ENCODE measurements at regions not wholly inside any gene's neighbourhood (a gene's known extent, or its start where the extent isn't known, plus 50 kb on each side); places are given as distances from the start of the nearest gene placed in this dataset.

GRCh38 chr7:46294381-46294780, 373.3 kb upstream of the IGFBP3 start:
- TF ChIP-seq, protein P1, sequence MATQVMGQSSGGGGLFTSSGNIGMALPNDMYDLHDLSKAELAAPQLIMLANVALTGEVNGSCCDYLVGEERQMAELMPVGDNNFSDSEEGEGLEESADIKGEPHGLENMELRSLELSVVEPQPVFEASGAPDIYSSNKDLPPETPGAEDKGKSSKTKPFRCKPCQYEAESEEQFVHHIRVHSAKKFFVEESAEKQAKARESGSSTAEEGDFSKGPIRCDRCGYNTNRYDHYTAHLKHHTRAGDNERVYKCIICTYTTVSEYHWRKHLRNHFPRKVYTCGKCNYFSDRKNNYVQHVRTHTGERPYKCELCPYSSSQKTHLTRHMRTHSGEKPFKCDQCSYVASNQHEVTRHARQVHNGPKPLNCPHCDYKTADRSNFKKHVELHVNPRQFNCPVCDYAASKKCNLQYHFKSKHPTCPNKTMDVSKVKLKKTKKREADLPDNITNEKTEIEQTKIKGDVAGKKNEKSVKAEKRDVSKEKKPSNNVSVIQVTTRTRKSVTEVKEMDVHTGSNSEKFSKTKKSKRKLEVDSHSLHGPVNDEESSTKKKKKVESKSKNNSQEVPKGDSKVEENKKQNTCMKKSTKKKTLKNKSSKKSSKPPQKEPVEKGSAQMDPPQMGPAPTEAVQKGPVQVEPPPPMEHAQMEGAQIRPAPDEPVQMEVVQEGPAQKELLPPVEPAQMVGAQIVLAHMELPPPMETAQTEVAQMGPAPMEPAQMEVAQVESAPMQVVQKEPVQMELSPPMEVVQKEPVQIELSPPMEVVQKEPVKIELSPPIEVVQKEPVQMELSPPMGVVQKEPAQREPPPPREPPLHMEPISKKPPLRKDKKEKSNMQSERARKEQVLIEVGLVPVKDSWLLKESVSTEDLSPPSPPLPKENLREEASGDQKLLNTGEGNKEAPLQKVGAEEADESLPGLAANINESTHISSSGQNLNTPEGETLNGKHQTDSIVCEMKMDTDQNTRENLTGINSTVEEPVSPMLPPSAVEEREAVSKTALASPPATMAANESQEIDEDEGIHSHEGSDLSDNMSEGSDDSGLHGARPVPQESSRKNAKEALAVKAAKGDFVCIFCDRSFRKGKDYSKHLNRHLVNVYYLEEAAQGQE (IDR thresholded peaks at IDR 0.05; ENCODE audit: insufficient read depth in 1 of 2, low read depth in 2 of 2, low read length in 2 of 2), result no peak
- TF ChIP-seq POLR2AphosphoS5 (IDR thresholded peaks at IDR 0.05; ENCODE audit: low read depth, low read length), result no peak
- TF ChIP-seq TAF1 (IDR thresholded peaks at IDR 0.05; ENCODE audit: borderline replicate concordance, insufficient read depth, low read length), result no peak
- no peak for TF ChIP-seq SIN3A (IDR thresholded peaks at IDR 0.05; ENCODE audit: borderline replicate concordance, insufficient read depth, low read length)
- TF ChIP-seq FOXP2 (optimal IDR thresholded peaks at IDR 0.05; ENCODE audit: borderline replicate concordance, extremely low read depth, extremely low read length, insufficient read depth), result no peak

DNA sequence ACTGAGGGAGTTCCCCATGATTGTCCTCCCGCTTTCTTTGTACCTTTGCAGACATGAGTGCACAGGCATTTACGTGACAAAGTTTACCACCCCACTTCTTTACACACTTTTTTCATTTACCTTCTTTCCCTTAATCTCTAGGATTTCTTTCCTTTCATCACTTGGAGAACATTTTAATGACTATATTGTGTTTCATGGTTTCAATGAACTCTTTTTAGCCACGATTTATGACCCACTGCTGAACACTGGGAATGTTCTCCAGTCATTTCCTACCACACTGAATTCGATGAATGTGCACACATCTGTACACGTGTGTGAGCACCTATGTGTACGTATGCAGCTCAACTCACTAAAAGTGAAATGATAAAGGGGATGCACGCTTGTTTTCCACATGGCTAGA, 371.7 kb upstream of the IGFBP3 start:
- TF ChIP-seq, protein P1 (IDR thresholded peaks at IDR 0.05; ENCODE audit: insufficient read depth in 1 of 2, low read depth in 2 of 2, low read length in 2 of 2), result no peak
- TF ChIP-seq SIN3A (IDR thresholded peaks at IDR 0.05; ENCODE audit: borderline replicate concordance, insufficient read depth, low read length), result no peak
- TF ChIP-seq FOXP2 (optimal IDR thresholded peaks at IDR 0.05; ENCODE audit: borderline replicate concordance, extremely low read depth, extremely low read length, insufficient read depth), result no peak
- no peak for TF ChIP-seq POLR2AphosphoS5 (IDR thresholded peaks at IDR 0.05; ENCODE audit: low read depth, low read length)
- TF ChIP-seq TAF1 (IDR thresholded peaks at IDR 0.05; ENCODE audit: borderline replicate concordance, insufficient read depth, low read length), result no peak

GRCh38 chr7:46291601-46292150, 370.6 kb upstream of the IGFBP3 start:
- TF ChIP-seq, protein P1 (IDR thresholded peaks at IDR 0.05; ENCODE audit: insufficient read depth in 1 of 2, low read depth in 2 of 2, low read length in 2 of 2), result no peak
- TF ChIP-seq POLR2AphosphoS5 (IDR thresholded peaks at IDR 0.05; ENCODE audit: low read depth, low read length), result no peak
- no peak for TF ChIP-seq SIN3A (IDR thresholded peaks at IDR 0.05; ENCODE audit: borderline replicate concordance, insufficient read depth, low read length)
- TF ChIP-seq FOXP2 (optimal IDR thresholded peaks at IDR 0.05; ENCODE audit: borderline replicate concordance, extremely low read depth, extremely low read length, insufficient read depth), result no peak
- no peak for TF ChIP-seq TAF1 (IDR thresholded peaks at IDR 0.05; ENCODE audit: borderline replicate concordance, insufficient read depth, low read length)

- TF ChIP-seq POLR2AphosphoS5 (IDR thresholded peaks at IDR 0.05; ENCODE audit: low read depth, low read length) (no peak), FOXP2 (optimal IDR thresholded peaks at IDR 0.05; ENCODE audit: borderline replicate concordance, extremely low read depth, extremely low read length, insufficient read depth) (no peak), TAF1 (IDR thresholded peaks at IDR 0.05; ENCODE audit: borderline replicate concordance, insufficient read depth, low read length) (no peak), SIN3A (IDR thresholded peaks at IDR 0.05; ENCODE audit: borderline replicate concordance, insufficient read depth, low read length) (no peak)
- TF ChIP-seq, protein P1 (IDR thresholded peaks at IDR 0.05; ENCODE audit: insufficient read depth in 1 of 2, low read depth in 2 of 2, low read length in 2 of 2), result no peak
These were observed 370.0 kb upstream of the IGFBP3 start for GRCh38 chr7:46291050-46291438.
